ENCODE measurements at regions not wholly inside any gene's neighbourhood (a gene's known extent, or its start where the extent isn't known, plus 50 kb on each side); places are given as distances from the start of the nearest gene placed in this dataset.

GRCh38 chr7:23925088-23925487 is 215.1 kb downstream of the STK31 start:
- no peak for TF ChIP-seq POLR2A (IDR thresholded peaks at IDR 0.05)
- no peak for TF ChIP-seq CTCF (IDR thresholded peaks at IDR 0.05)
- no peak for TF ChIP-seq POLR2AphosphoS5 (IDR thresholded peaks at IDR 0.05)
- no peak for TF ChIP-seq EP300 (IDR thresholded peaks at IDR 0.05; ENCODE audit: low read depth)

All from transverse colon (tissue), 4 donors.